8988T (cell line): ENCODE measurements at regions not wholly inside any gene's neighbourhood (a gene's known extent, or its start where the extent isn't known, plus 50 kb on each side); places are given as distances from the start of the nearest gene placed in this dataset.
"Not testable (repeated sequence)": the region's sequence is repeated elsewhere in the genome, so short reads cannot be mapped to it uniquely, and the experiment has no call there.

Experiments used
- DNase-seq: peaks from one replicate; pipeline ENCODE4 v3.0.0; 2011

DNA sequence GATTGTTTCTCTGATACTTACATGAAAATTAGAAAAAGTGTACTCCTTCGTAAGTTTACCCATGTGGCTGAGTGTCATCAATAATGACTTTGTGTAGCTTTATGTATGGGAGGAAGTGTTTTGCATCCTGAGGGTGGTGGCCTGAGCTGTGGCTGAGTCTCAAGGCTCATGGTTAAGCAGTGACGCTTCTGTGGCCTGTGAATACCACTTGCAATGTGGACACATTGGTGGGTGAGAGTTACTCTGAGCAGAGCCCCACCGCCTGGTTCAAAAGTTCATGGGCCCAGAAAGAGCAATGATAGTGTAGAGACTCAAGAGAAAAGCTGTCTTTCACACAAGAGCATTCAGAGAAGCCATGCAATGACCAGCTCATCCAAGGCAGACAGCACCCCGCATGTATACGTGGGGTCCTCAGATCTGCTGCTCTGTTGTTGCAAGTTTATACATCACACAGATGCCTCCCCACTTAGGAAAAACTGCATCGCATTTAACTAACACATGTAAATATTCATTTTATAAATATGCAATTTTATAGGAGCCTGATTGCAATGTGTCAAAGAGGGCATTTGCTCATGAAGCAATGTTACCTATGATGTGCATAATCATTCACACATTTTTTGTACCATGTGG is 55.1 kb upstream of the FRMD6 start:
- no peak for DNase-seq

DNA sequence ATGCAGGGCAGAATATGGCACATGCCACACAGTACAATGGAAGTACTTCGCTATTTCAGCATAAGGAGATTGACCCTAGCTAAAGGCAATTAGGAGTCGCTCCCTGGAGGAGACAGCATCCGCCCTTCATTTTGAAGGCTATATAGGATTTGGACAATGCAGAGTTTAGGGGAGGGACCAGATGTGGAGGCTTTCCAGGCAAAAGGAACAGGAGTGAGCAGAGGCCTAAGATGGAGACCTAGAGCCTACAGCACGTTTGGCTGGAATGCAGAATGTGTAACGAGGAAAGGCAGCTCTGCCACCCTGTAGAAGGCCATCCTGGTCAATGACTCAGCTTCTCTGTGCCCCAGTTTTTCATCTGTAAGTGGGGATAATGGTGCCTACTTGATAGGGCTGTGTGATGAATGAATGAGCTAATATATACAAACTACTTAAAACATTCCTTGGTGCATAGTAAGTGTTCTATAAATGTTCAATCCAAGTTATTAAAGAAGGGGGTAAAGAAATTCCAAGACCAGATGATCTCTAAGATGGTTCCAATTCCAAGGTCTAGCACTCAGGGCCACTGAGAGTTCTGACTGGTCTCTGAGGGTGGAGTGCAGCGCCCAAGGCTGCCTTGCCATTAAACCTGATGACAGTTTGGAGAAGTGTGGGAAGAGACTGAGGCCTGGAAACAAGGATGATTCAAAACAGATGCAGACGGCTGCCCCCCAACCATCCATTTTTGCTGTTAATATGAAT is 54.3 kb upstream of the FRMD6 start:
- no peak for DNase-seq

DNA sequence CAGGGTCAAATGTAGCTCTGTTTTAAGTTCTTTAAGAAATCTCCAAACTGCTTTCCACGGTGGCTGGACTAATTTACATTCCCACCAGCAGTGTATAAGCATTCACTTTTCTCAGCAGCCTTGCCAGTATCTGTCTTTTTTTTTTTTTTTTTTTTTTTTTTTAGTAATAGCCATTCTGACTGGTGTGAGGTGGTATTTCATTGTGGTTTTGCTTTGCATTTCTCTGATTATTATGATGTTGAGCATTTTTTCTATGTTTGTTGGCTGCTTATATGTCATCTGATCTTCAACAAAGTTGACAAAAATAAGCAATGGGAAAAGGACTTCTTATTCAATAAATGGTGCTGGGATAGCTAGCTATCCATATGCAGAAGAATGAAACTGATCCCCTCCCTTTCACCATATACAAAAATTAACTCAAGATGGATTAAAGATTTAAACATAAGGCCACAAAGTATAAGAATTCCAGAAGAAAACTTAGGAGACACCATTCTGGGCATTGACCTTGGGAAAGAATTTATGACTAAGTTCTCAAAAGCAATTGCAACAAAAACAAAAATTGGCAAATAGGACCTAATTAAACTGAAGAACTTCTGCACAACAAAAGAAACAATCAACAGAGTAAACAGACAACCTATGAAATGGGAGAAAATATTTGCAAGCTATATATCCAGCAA is 52.6 kb upstream of the FRMD6 start:
- DNase-seq = not testable (repeated sequence)

DNA sequence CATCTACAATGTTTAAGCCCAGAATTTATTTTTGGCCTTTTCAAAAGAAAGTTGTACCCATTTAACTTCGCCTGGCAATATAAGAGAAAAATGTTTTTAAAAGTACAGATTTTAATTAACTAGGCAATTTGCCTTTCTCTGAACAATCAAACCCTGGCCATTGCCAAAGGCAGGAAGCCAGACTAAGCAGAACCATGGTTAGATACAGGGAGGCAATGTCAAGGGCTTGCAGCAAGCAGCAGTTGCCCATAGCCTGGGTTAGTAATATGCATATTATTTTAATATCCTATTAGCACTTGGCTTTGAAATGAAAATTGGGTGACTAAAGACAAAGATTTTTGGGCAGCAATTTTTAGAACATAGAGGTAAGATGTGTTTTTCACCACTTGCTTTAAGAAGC is 51.1 kb upstream of the FRMD6 start:
- no peak for DNase-seq
